Fibroblast of pulmonary artery (primary cell): ENCODE measurements at regions not wholly inside any gene's neighbourhood (a gene's known extent, or its start where the extent isn't known, plus 50 kb on each side); places are given as distances from the start of the nearest gene placed in this dataset.
A peak's percentile ranks its signal among the peaks of the same experiment; 100 is the strongest.

ENCODE experiments used
- DNase-seq: peaks from one replicate; pipeline ENCODE4 v3.0.0-alpha.2; 2010; ENCODE audit warnings: low read depth
- H3K4me3 ChIP-seq: replicated peaks from 2 replicates; pipeline ENCODE4 v1.5.1; 2011; ENCODE audit warnings: low read depth, mild to moderate bottlenecking, control low read depth, low read length, moderate library complexity
- CTCF ChIP-seq: IDR thresholded peaks from 2 replicates; pipeline ENCODE4 v1.5.1; 2011; ENCODE audit warnings: mild to moderate bottlenecking, control low read depth, low read length, inconsistent platforms; ENCODE audit errors: missing control alignments

- no peak for DNase-seq
- TF ChIP-seq CTCF = no peak
- H3K4me3 ChIP-seq = no peak overlapping the region
Observed at GRCh38 chr18:44503854-44504253, 176.8 kb upstream of the SETBP1 start.

- H3K4me3 ChIP-seq = no peak overlapping the region
- no peak for TF ChIP-seq CTCF
- DNase-seq = peak; percentile 78
Observed at GRCh38 chr18:44507729-44508325, 172.9 kb upstream of the SETBP1 start.

- DNase-seq = no peak
Observed at GRCh38 chr18:44508474-44508873, 172.2 kb upstream of the SETBP1 start.

GRCh38 chr18:44509048-44509447 lies 171.6 kb upstream of the SETBP1 start:
- TF ChIP-seq CTCF = no peak
- no peak overlapping the region for H3K4me3 ChIP-seq
- DNase-seq = no peak

More at GRCh38 chr18:44508474-44508873, 172.2 kb upstream of the SETBP1 start:
- TF ChIP-seq CTCF = no peak
- H3K4me3 ChIP-seq = no peak overlapping the region

- TF ChIP-seq CTCF = no peak
- H3K4me3 ChIP-seq = no peak overlapping the region
- peak; percentile 14 for DNase-seq
Observed at GRCh38 chr18:44510390-44510789, 170.3 kb upstream of the SETBP1 start.

GRCh38 chr18:44513233-44513632 lies 167.5 kb upstream of the SETBP1 start:
- H3K4me3 ChIP-seq = no peak overlapping the region
- TF ChIP-seq CTCF = no peak
- no peak for DNase-seq

GRCh38 chr18:44514106-44514505 lies 166.6 kb upstream of the SETBP1 start:
- TF ChIP-seq CTCF = no peak
- DNase-seq = no peak
- H3K4me3 ChIP-seq = no peak overlapping the region
